ENCODE measurements at regions not wholly inside any gene's neighbourhood (a gene's known extent, or its start where the extent isn't known, plus 50 kb on each side); places are given as distances from the start of the nearest gene placed in this dataset.

- TF ChIP-seq CTCF (IDR thresholded peaks at IDR 0.05): no peak
- no peak for TF ChIP-seq EP300 (IDR thresholded peaks at IDR 0.05)
These were observed 626.5 kb upstream of the TBL1XR1 start for GRCh38 chr3:177823701-177824189.

All from ovary (tissue), 3 donors.